DND-41 (cell line): ENCODE measurements at regions not wholly inside any gene's neighbourhood (a gene's known extent, or its start where the extent isn't known, plus 50 kb on each side); places are given as distances from the start of the nearest gene placed in this dataset.

Experiments used
- ATAC-seq: fragments of 200-7000 bp; cut with Tn5 transposase; 3 replicates; pipeline ENCODE4 v1.9.1; 2021; ENCODE audit warnings: low read depth; ENCODE audit not compliant: insufficient read depth
- DNase-seq: peaks from one replicate; pipeline ENCODE4 v3.0.0-alpha.2; 2020
- H2AFZ ChIP-seq: 2 replicates; pipeline ENCODE4 v1.6.0; 2012; ENCODE audit warnings: low read depth, low read length
- H3K27ac ChIP-seq: 2 replicates; pipeline ENCODE4 v1.5.1; 2012; ENCODE audit warnings: low read length, inconsistent platforms
- H3K27me3 ChIP-seq: fragments of 200-600 bp; sonication (generic); 2 replicates; pipeline ENCODE4 v1.6.0; 2012; ENCODE audit warnings: low read length, mild to moderate bottlenecking, inconsistent platforms; ENCODE audit not compliant: insufficient read depth, poor library complexity
- H3K36me3 ChIP-seq: 2 replicates; pipeline ENCODE4 v1.5.1; 2012; ENCODE audit warnings: low read length, inconsistent platforms; ENCODE audit not compliant: insufficient read depth
- H3K4me1 ChIP-seq: 2 replicates; pipeline ENCODE4 v1.5.1; 2012; ENCODE audit warnings: mild to moderate bottlenecking, low read length; ENCODE audit not compliant: insufficient read depth
- H3K4me2 ChIP-seq: 2 replicates; pipeline ENCODE4 v1.6.0; 2012; ENCODE audit warnings: mild to moderate bottlenecking, moderate library complexity, low read length, inconsistent platforms; ENCODE audit not compliant: insufficient read depth
- H3K4me3 ChIP-seq, 2 experiments: fragments of 200-600 bp in 1 of 2; shearing (Covaris generic) in 1 of 2; 2 replicates each; pipeline ENCODE4 v1.5.1; 2012 to 2016; ENCODE audit warnings: inconsistent platforms in 2 of 2, low read length in 2 of 2, mild to moderate bottlenecking in 2 of 2, low read depth in 1 of 2, moderate library complexity in 1 of 2
- H3K79me2 ChIP-seq: 2 replicates; pipeline ENCODE4 v1.6.0; 2012; ENCODE audit warnings: low read length, inconsistent platforms; ENCODE audit not compliant: insufficient read depth
- H3K9ac ChIP-seq: 2 replicates; pipeline ENCODE4 v1.6.0; 2012; ENCODE audit warnings: low read depth, mild to moderate bottlenecking, inconsistent platforms, low read length, moderate library complexity
- H3K9me3 ChIP-seq: 2 replicates; pipeline ENCODE4 v1.5.1; 2012; ENCODE audit warnings: low read length, moderate library complexity, mild to moderate bottlenecking, inconsistent platforms; ENCODE audit not compliant: insufficient read depth, severe bottlenecking
- H4K20me1 ChIP-seq: 2 replicates; pipeline ENCODE4 v1.6.0; 2012; ENCODE audit warnings: low read length; ENCODE audit not compliant: insufficient read depth
- CTCF ChIP-seq: IDR thresholded peaks from 2 replicates; pipeline ENCODE4 v1.5.1; 2012; ENCODE audit warnings: borderline replicate concordance, low read length, moderate library complexity, mild to moderate bottlenecking; ENCODE audit not compliant: poor library complexity, severe bottlenecking; ENCODE audit errors: extremely low read depth
- EZH2 ChIP-seq: IDR thresholded peaks from 3 replicates; pipeline ENCODE4 v1.6.1; 2012; ENCODE audit warnings: borderline replicate concordance, low read depth, mild to moderate bottlenecking, moderate library complexity, low read length, inconsistent platforms; ENCODE audit not compliant: severe bottlenecking

- H3K4me3 ChIP-seq: no peak overlapping the region
- no peak overlapping the region for H3K27ac ChIP-seq
- H3K4me2 ChIP-seq: no peak overlapping the region
- no peaks in the 10 kb centered on the region for H3K79me2 ChIP-seq
- no peaks in the 10 kb centered on the region for H4K20me1 ChIP-seq
- ATAC-seq (no peak), DNase-seq (no peak)
- no peak overlapping the region for H3K9ac ChIP-seq
- no peaks in the 10 kb centered on the region for H3K27me3 ChIP-seq
- H3K9me3 ChIP-seq: no peaks in the 10 kb centered on the region
- H3K4me1 ChIP-seq: no peaks in the 10 kb centered on the region
- no peak for TF ChIP-seq CTCF
- no peak for TF ChIP-seq EZH2
- no peak overlapping the region for H2AFZ ChIP-seq
- no peaks in the 10 kb centered on the region for H3K36me3 ChIP-seq
These were observed 280.4 kb downstream of the GLRX3 start for GRCh38 chr10:130416334-130417150.

GRCh38 chr10:130418731-130419130, 282.5 kb downstream of the GLRX3 start:
- no peak overlapping the region for H3K4me3 ChIP-seq
- ATAC-seq (no peak), DNase-seq (no peak)
- no peak overlapping the region for H2AFZ ChIP-seq
- H3K27ac ChIP-seq: no peak overlapping the region
- H3K9ac ChIP-seq: no peak overlapping the region
- H4K20me1 ChIP-seq: no peaks in the 10 kb centered on the region
- no peak overlapping the region for H3K4me2 ChIP-seq
- TF ChIP-seq EZH2: no peak
- TF ChIP-seq CTCF: no peak
- H3K9me3 ChIP-seq: no peaks in the 10 kb centered on the region
- no peaks in the 10 kb centered on the region for H3K79me2 ChIP-seq
- H3K36me3 ChIP-seq: no peaks in the 10 kb centered on the region
- H3K4me1 ChIP-seq: no peaks in the 10 kb centered on the region
- no peaks in the 10 kb centered on the region for H3K27me3 ChIP-seq

GRCh38 chr10:130421909-130422308, 285.7 kb downstream of the GLRX3 start:
- no peaks in the 10 kb centered on the region for H3K36me3 ChIP-seq
- H2AFZ ChIP-seq: no peak overlapping the region
- no peaks in the 10 kb centered on the region for H3K79me2 ChIP-seq
- no peaks in the 10 kb centered on the region for H3K27me3 ChIP-seq
- H3K9ac ChIP-seq: no peak overlapping the region
- H3K9me3 ChIP-seq: no peaks in the 10 kb centered on the region
- DNase-seq (no peak), ATAC-seq (no peak)
- H3K4me2 ChIP-seq: no peak overlapping the region
- no peaks in the 10 kb centered on the region for H4K20me1 ChIP-seq
- H3K4me3 ChIP-seq: no peak overlapping the region
- H3K27ac ChIP-seq: no peak overlapping the region
- no peaks in the 10 kb centered on the region for H3K4me1 ChIP-seq
- no peak for TF ChIP-seq CTCF
- no peak for TF ChIP-seq EZH2
